Caco-2 (cell line): ENCODE measurements at regions not wholly inside any gene's neighbourhood (a gene's known extent, or its start where the extent isn't known, plus 50 kb on each side); places are given as distances from the start of the nearest gene placed in this dataset.

Experiments used
- BruUV-seq: library from RNA; stranded (reverse); fragments of 400-500 nt; replicated peaks from 2 replicates; lab custom pipeline; 2021; lab: Mats Ljungman, UMichigan
- CTCF ChIA-PET: fragments of 300-600 bp; sonication (Branson Sonifier 250); formaldehyde crosslinking; loops from one replicate; lab custom pipeline; 2022; ENCODE audit warnings: antibody characterized with exemption; lab: Charles Lee
- POLR2A ChIA-PET: fragments of 300-600 bp; sonication (Branson Sonifier 250); formaldehyde crosslinking; loops from one replicate; lab custom pipeline; 2022; ENCODE audit warnings: antibody characterized with exemption; lab: Charles Lee
- DNase-seq, 2 experiments: peaks; one replicate each; pipeline versions ENCODE4 v3.0.0 to v3.0.0-alpha.2; 2020 to 2022
- H3K27me3 ChIP-seq: replicated peaks from 2 replicates; pipeline ENCODE4 v1.6.0; 2011; ENCODE audit warnings: low read length; ENCODE audit not compliant: control insufficient read depth, insufficient read depth
- H3K36me3 ChIP-seq: 2 replicates; pipeline ENCODE4 v1.5.1; 2011; ENCODE audit warnings: low read length; ENCODE audit not compliant: control insufficient read depth, insufficient read depth
- H3K4me1 ChIP-seq: fragments of 250-450 bp; sonication (Bioruptor Pico); 2 replicates; pipeline ENCODE4 v1.5.1; 2020; ENCODE audit warnings: mild to moderate bottlenecking
- H3K4me3 ChIP-seq: 2 replicates; pipeline ENCODE4 v1.5.1; 2011; ENCODE audit warnings: low read depth, mild to moderate bottlenecking, control low read depth, low read length
- H3K9me3 ChIP-seq: fragments of 250-450 bp; sonication (Bioruptor Pico); 2 replicates; pipeline ENCODE4 v1.5.1; 2020; ENCODE audit warnings: mild to moderate bottlenecking, moderate library complexity
- H3K27ac Mint-ChIP-seq: one replicate; pipeline ENCODE4 v1.8.0; 2022; ENCODE audit warnings: mixed read lengths; ENCODE audit not compliant: unreplicated experiment
- H3K27me3 Mint-ChIP-seq: one replicate; pipeline ENCODE4 v1.8.0; 2022; ENCODE audit warnings: mixed read lengths; ENCODE audit not compliant: insufficient read depth, unreplicated experiment
- H3K36me3 Mint-ChIP-seq: one replicate; pipeline ENCODE4 v1.8.0; 2022; ENCODE audit warnings: mild to moderate bottlenecking, mixed read lengths; ENCODE audit not compliant: insufficient read depth, unreplicated experiment
- H3K4me1 Mint-ChIP-seq: one replicate; pipeline ENCODE4 v1.8.0; 2022; ENCODE audit warnings: low read depth, mixed read lengths; ENCODE audit not compliant: unreplicated experiment
- H3K4me3 Mint-ChIP-seq: one replicate; pipeline ENCODE4 v1.8.0; 2022; ENCODE audit warnings: mild to moderate bottlenecking, moderate library complexity, mixed read lengths; ENCODE audit not compliant: unreplicated experiment
- H3K9me3 Mint-ChIP-seq: one replicate; pipeline ENCODE4 v1.8.0; 2022; ENCODE audit warnings: mixed read lengths; ENCODE audit not compliant: unreplicated experiment
- intact Hi-C: fragments of 100-400 bp; cut with micrococcal nuclease; formaldehyde crosslinking; loops from one replicate; pipeline ENCODE4 v1.10.0; 2022; ENCODE audit not compliant: unreplicated experiment
- TF ChIP-seq, protein P1 (sequence below), 2 experiments: fragments of 200-600 bp in 1 of 2; IDR thresholded peaks; 1 replicate in 1 of 2; 2 replicates in 1 of 2; pipeline versions ENCODE4 v1.5.1 to v1.8.0; 2011 to 2022; ENCODE audit warnings: antibody characterized with exemption in 1 of 2, control low read depth in 1 of 2, inconsistent platforms in 1 of 2, low read depth in 1 of 2, low read length in 1 of 2, mild to moderate bottlenecking in 1 of 2, moderate library complexity in 1 of 2; ENCODE audit not compliant: insufficient read depth in 1 of 2, severe bottlenecking in 1 of 2, unreplicated experiment in 1 of 2

DNA sequence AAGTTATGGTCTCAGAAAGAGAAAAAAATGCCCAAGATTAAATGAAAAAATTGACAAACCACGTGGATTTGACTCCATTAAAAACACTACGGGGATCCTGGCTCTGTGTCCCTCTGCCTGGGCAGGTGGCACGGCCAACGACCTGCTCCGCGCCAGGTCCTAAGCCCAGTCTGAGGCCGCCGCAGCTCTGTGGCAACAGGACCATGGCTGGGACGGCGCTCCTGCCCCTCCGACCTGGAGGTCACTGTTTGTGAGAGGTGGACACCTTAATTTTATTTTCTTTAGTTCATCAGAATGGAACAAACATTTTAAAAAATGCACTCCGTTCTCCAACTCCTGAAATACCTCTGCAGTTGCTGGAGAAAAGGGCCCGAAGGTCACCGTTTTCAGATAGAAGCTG is 369.4 kb downstream of the CDH9 start:
- H3K4me3 ChIP-seq, result no peak overlapping the region
- no peaks in the 10 kb centered on the region for H3K27me3 Mint-ChIP-seq
- H3K27me3 ChIP-seq, result no peaks in the 10 kb centered on the region
- no peaks in the 10 kb centered on the region for H3K4me1 Mint-ChIP-seq
- no peaks in the 10 kb centered on the region for H3K9me3 ChIP-seq
- H3K27ac Mint-ChIP-seq, result no peak overlapping the region
- ChIA-PET POLR2A (no interaction called here), CTCF (no interaction called here)
- H3K4me1 ChIP-seq, result no peaks in the 10 kb centered on the region
- intact Hi-C loops, result no loop called here
- BruUV-seq, result no TSS peak
- no peaks in the 10 kb centered on the region for H3K9me3 Mint-ChIP-seq
- no peaks in the 10 kb centered on the region for H3K36me3 ChIP-seq
- TF ChIP-seq, protein P1, sequence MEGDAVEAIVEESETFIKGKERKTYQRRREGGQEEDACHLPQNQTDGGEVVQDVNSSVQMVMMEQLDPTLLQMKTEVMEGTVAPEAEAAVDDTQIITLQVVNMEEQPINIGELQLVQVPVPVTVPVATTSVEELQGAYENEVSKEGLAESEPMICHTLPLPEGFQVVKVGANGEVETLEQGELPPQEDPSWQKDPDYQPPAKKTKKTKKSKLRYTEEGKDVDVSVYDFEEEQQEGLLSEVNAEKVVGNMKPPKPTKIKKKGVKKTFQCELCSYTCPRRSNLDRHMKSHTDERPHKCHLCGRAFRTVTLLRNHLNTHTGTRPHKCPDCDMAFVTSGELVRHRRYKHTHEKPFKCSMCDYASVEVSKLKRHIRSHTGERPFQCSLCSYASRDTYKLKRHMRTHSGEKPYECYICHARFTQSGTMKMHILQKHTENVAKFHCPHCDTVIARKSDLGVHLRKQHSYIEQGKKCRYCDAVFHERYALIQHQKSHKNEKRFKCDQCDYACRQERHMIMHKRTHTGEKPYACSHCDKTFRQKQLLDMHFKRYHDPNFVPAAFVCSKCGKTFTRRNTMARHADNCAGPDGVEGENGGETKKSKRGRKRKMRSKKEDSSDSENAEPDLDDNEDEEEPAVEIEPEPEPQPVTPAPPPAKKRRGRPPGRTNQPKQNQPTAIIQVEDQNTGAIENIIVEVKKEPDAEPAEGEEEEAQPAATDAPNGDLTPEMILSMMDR (IDR thresholded peaks at IDR 0.05; ENCODE audit: insufficient read depth in 1 of 2, low read depth in 1 of 2, low read length in 1 of 2, severe bottlenecking in 1 of 2, unreplicated experiment in 1 of 2), result no peak
- DNase-seq, result no peak
- no peak overlapping the region for H3K4me3 Mint-ChIP-seq
- no peaks in the 10 kb centered on the region for H3K36me3 Mint-ChIP-seq

DNA sequence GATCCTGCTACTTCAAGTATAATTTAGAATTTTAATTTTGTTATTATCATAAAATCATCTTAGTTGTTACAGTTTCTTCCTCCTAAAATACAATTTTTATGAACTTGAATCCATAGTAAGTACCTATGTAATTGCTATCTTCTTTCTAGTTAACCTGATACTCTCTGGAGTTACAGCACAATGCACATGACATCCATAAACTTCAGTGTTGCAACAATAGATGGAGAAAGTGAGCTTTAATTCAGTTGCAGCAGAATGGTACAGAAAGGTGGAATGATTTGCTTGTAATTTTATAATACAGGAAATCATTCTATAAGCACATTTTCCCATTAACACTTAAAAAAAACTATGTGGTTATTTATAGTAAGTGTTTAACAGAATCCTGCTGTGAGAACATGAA is 372.0 kb downstream of the CDH9 start:
- Histone ChIP-seq H3K9me3 (no peaks in the 10 kb centered on the region), H3K4me3 (no peak overlapping the region), H3K27me3 (no peaks in the 10 kb centered on the region), H3K4me1 (no peaks in the 10 kb centered on the region), H3K36me3 (no peaks in the 10 kb centered on the region)
- Mint-ChIP-seq H3K9me3 (no peaks in the 10 kb centered on the region), H3K4me1 (no peaks in the 10 kb centered on the region), H3K4me3 (no peak overlapping the region), H3K36me3 (no peaks in the 10 kb centered on the region), H3K27ac (no peak overlapping the region), H3K27me3 (no peaks in the 10 kb centered on the region)
- TF ChIP-seq, protein P1 (IDR thresholded peaks at IDR 0.05; ENCODE audit: insufficient read depth in 1 of 2, low read depth in 1 of 2, low read length in 1 of 2, severe bottlenecking in 1 of 2, unreplicated experiment in 1 of 2), result no peak
- ChIA-PET POLR2A (no interaction called here), CTCF (no interaction called here)
- no peak for DNase-seq
- intact Hi-C loops, result no loop called here
- BruUV-seq, result no TSS peak

DNA sequence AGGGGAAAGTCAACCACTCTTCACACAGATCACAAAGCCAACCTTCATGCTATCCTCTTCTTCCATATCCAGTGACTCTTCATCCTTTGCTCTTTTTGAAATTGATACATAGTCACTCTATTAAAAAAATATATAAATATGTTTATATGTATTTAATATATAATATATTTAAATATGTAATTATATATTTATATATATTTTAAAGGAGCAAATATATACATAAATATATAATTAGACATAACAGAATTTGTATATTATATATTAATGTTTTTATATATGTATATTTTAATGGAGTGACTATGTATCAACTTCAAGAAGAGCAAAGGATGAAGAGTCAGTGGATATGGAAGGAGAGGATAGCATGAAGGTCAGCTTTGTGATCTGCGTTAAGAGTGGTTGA is 374.9 kb downstream of the CDH9 start:
- H3K4me1 ChIP-seq, result no peaks in the 10 kb centered on the region
- ChIA-PET POLR2A (no interaction called here), CTCF (no interaction called here)
- H3K27me3 ChIP-seq, result no peaks in the 10 kb centered on the region
- no peaks in the 10 kb centered on the region for H3K9me3 ChIP-seq
- Mint-ChIP-seq H3K4me3 (no peak overlapping the region), H3K4me1 (no peaks in the 10 kb centered on the region), H3K36me3 (no peaks in the 10 kb centered on the region), H3K9me3 (no peaks in the 10 kb centered on the region), H3K27me3 (no peaks in the 10 kb centered on the region), H3K27ac (no peak overlapping the region)
- no peak overlapping the region for H3K4me3 ChIP-seq
- TF ChIP-seq, protein P1 (IDR thresholded peaks at IDR 0.05; ENCODE audit: insufficient read depth in 1 of 2, low read depth in 1 of 2, low read length in 1 of 2, severe bottlenecking in 1 of 2, unreplicated experiment in 1 of 2), result no peak
- no TSS peak for BruUV-seq
- no peaks in the 10 kb centered on the region for H3K36me3 ChIP-seq
- intact Hi-C loops, result no loop called here
- DNase-seq, result no peak
